ENCODE measurements at regions not wholly inside any gene's neighbourhood (a gene's known extent, or its start where the extent isn't known, plus 50 kb on each side); places are given as distances from the start of the nearest gene placed in this dataset.
"Not testable (repeated sequence)": the region's sequence is repeated elsewhere in the genome, so short reads cannot be mapped to it uniquely, and the experiment has no call there.

DNA sequence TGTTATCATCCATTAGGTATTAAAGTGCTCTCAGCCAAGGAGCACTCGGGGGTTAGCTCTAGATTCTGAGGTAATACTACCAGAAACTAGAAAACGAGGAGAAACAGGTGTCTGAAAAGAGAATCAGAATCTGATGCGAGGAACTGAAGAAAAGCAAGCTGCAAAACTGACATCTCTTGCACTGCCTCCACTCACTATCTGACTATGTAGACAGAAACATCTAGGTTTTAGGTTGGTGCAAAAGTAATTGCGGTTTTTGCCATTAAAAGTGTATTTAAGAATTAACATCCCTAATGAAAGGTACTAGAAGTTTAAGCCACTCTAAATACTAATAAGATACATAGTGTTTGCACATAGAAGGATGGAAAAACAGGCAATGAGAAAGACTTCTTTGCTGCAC lies 334.4 kb downstream of the GOLGA6L6 start:
- H3K27ac ChIP-seq = not testable (repeated sequence)

DNA sequence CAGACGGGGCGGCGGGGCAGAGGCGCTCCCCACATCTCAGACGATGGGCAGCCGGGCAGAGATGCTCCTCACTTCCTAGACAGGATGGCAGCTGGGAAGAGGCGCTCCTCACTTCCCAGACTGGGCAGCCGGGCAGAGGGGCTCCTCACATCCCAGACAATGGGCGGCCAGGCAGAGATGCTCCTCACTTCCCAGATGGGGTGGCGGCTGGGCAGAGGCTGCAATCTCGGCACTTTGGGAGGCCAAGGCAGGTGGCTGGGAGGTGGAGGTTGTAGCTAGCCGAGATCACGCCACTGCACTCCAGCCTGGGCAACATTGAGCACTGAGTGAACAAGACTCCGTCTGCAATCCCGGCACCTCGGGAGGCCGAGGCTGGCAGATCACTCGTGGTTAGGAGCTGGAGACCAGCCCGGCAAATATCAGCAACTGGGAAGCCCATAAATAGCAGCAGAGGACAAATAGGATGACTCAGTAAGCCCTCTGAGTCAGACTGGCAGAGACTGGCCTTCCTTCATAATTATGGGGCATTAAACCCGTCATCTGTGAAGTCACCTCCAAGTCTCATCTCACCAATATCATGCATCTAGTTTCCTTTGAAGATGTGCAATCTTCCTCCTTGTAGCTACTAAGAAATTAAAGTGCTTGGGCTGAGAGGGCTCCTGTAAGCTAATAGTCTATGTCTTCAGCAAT lies 337.3 kb downstream of the GOLGA6L6 start:
- H3K27ac ChIP-seq = not testable (repeated sequence)

DNA sequence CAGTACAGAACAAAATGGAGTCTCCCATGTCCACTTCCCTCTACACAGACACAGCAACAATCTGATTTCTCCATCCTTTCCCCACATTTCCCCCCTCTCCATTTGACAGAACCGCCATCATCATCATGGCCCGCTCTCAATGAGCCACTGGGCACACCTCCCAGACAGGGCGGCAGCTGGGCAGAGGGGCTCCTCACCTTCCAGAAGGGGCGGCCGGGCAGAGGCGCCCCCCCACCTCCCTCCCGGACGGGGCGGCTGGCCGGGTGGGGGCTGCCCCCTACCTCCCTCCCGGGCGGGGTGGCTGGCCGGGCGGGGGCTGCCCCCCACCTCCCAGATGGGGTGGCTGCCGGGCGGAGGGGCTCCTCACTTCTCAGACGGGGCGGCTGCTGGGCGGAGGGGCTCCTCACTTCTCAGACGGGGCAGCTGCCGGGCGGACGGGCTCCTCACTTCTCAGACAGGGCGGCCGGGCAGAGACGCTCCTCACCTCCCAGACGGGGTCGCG lies 337.9 kb downstream of the GOLGA6L6 start:
- H3K27ac ChIP-seq = not testable (repeated sequence)

DNA sequence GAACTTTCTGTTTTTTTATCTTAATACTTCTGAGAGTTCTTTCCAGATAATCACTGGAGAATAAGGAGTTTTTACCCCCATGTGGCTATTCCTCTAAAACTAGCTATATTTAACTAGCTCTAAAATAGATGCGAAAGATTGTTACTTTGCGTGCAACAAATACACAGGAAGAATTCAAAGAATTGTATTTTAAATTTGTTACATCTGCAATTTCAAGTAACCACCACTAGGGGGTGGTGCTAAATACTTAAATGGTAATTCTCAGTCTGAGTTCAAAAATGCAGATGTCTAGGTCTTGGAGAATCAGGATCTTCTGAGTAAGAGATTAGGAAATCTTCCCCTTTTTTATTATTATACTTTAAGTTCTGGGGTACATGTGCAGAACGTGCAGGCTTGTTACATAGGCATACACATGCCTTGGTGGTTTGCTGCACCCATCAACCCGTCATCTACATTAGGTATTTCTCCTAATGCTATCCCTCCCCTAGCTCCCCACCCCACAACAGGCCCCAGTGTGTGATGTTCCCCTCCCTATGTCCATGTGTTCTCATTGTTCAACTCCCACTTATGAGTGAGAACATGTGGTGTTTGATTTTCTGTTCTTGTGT lies 346.9 kb downstream of the GOLGA6L6 start:
- TF ChIP-seq, protein P1, sequence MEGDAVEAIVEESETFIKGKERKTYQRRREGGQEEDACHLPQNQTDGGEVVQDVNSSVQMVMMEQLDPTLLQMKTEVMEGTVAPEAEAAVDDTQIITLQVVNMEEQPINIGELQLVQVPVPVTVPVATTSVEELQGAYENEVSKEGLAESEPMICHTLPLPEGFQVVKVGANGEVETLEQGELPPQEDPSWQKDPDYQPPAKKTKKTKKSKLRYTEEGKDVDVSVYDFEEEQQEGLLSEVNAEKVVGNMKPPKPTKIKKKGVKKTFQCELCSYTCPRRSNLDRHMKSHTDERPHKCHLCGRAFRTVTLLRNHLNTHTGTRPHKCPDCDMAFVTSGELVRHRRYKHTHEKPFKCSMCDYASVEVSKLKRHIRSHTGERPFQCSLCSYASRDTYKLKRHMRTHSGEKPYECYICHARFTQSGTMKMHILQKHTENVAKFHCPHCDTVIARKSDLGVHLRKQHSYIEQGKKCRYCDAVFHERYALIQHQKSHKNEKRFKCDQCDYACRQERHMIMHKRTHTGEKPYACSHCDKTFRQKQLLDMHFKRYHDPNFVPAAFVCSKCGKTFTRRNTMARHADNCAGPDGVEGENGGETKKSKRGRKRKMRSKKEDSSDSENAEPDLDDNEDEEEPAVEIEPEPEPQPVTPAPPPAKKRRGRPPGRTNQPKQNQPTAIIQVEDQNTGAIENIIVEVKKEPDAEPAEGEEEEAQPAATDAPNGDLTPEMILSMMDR (IDR thresholded peaks at IDR 0.05) = peak; percentile 87
- not testable (repeated sequence) for H3K27ac ChIP-seq

DNA sequence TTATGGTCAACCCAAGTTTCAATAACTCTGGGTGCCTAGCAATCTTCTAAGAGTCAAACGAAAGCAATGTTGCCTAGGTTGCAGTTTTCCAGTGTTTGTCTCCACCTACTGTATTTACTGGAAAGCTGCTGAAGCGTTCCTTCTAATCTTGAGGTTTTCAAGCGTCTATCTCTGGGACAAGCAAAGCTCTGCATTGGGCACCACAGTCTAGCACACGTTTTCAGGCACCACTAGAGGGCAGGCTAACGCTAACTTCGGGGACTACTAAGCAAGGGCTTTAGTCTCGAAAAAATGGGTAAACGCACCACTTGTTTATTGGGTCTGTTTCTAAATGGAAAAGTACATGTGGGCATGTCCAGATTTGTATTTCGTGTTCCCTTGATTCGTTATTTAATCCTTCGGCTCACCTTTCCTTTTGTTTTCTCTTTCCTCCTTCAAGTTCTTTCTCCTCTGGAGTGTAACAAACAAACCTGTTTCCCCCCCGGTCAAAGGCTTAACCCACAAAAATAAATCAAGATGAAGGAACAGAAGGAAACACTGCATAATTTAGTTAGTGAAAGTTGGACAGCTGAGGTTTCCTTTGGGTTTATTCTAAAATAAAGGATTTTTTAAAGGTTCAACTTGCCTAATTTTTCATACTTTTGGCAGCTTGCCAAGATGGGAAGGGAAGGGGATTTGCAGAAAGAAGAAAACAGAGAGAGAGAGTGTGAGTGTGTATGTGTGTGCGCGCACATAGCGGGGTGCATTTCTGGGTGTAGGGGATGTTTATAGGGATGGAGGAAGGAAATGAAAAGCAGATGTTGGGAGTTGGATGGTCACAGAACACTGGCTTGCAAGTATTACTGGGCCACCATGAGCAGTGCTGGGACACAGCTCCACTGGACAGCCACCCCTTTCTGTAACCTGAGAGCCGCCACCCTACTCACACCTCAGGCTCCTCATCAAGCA lies 348.3 kb downstream of the GOLGA6L6 start:
- TF ChIP-seq, protein P1 (IDR thresholded peaks at IDR 0.05) = peak; percentile 95
- H3K27ac ChIP-seq = not testable (repeated sequence)

DNA sequence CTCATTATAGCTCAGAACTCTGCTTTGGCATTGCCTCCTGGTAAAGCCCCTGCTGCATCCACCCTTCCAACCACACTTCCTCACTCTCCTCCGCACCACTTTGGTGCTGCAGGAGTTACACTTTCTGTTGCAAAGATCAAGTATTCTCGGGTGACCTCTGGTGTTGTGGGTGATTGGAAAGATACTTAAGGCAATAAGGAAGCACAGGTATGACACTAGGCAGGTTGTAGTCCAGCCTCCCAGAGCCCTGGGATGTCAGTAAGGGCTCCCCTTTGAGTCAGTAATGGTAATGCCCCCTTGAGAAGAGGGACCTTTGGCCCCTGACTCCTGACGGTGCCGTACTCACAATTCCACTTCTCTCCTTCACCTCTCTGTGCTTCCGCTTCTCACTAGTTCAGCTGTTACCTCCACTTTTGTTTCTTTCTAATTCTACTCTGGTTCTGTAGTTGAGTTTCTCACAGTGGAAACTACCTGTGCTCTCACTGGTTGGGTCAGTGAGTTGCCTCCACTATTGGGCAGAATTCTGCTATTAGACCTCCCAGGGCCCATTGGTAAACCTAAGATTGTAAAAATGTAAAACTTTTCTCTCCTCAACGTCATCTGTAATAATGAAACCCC lies 350.0 kb downstream of the GOLGA6L6 start:
- H3K27ac ChIP-seq = not testable (repeated sequence)

DNA sequence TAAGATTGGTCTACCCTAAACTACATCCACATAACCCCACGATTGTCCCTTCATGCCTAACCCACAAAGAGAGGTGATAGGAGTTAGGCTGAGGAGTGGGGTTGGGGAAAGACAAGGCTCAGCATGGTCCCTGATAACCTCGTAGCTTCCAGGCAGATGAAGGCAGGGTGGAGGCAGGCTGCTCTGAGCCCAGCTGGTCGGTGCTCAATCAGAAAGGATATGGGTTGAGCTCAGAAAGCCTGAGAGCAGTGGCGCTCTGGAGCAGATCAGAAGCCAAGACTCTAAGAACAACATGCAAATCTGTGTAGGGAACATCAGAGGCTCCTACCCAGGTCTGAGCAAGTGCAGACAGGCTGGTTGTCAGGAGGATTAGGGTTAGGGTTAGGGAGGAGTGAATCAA lies 353.0 kb downstream of the GOLGA6L6 start:
- H3K27ac ChIP-seq = not testable (repeated sequence)

DNA sequence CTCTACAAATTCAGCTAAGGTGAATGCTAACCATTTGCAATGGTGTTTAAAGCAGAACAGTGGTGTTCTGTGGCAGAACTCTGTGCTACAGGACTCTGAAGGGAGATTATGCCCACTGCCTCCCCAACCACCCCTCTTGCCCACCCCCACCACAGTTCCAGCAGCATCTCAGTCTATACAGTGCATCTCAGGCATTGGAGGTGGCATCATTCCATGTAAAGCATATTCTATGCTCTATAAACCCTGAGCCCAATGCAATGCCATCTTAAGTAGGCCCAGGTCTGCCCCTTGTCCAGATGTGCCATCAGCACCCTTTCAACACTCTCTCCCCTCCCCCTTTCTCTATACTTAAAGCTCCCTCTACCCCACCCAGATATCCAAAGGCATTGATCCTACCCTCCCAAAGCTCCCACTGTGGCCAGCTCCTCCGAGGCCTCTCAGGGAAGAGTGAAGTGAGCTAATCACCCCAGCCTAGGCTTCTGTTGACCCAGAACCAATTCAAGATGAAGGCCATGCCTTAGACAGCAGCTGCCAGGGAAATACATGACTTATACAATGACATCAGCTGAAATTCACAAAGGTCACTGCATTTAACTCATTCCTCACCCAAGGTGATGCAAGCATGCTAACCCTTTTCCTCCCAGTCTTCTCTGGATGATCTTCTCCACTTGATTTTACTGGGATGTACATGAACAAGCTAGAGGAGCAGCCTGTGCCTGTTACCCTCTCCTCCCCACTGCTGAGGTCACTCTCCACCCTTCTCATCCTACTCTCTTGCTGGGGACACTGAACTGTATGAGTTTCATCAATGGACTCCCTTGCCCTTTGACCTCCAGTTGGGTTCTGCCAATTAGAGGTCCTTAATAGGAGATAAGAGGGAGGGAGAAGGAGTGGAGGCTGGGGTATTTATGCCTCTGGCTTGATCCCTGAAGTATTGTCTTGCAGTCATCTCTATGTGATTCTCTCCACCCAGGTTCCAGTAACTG lies 353.9 kb downstream of the GOLGA6L6 start:
- H3K27ac ChIP-seq = not testable (repeated sequence)

DNA sequence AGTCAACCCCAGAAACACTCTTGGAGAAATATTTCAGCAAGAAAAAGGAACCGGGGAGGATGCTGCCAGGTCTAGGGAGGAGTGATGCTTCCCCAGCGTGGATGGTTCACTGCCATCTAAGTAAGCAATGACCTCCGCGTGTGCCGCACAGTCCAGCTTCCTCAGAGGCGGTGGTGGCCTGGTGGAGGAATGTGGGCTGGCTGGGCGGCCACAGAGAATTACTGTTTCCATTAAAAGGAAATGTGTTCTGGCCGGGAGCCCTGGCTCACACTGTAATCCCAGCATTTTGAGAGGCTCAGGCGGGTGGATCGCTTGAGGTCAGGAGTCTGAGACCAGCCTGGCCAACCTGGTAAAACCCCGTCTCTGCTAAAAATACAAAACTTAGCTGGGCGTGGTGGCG lies 356.7 kb downstream of the GOLGA6L6 start:
- H3K27ac ChIP-seq = not testable (repeated sequence)

DNA sequence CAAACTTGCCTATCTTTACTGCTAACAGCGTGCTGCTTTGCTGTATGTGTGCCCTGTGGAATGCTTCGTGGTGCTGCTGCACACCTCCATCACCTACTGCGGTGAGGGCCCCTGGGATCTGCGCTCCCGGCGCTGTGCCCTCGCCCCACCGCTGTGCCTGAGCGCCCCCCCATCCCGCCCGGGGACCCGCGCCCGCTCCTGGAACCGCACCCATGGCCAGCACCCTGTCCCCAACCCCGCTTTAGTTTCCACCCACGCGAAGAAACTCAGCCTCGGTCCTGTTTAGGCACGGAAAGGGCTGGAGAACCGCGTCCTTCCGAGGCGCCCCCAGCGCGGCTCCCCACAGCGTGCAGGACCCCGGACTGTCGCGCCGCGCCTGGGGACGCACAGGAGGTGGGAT lies 373.4 kb downstream of the GOLGA6L6 start:
- H3K27ac ChIP-seq = not testable (repeated sequence)

DNA sequence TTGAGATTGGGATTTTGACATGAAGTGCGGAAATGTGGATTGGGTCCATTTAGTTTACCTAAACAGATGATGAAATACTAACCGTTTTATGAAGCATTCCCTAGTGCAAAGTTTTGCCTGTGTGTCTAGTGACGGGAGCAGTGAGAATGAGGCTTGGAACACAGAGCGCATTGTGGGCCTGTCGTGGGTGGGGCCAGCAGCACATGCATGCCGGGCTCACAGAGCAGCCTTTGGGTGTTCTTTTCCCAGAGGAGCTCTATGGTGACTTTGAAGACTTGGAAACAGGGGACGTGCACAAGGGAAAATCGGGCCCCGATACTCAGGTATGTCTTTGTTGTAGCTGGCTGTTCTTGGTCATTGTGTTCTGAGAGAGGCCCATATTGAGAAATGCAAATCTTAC lies 388.1 kb downstream of the GOLGA6L6 start:
- H3K27ac ChIP-seq = not testable (repeated sequence)

DNA sequence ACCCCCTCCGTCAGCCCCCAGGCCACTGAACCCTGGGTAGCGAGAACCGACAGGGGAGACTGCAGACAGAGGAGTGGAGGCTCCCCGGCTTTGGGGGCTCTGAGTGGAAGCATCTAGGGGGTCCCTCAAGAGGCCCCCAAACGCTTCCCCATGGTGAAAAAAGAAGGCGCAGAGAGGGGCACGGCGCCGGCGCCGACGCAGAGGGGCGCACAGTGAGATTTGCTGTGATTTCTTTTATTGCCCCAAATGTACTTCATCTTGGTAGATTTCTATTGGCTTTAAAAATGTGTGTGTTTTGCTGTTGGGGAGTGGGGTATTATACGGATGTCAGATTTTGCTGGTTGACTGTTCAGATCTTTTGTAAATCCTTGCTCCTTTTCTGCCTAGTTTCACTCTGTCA lies 392.9 kb downstream of the GOLGA6L6 start:
- H3K27ac ChIP-seq = not testable (repeated sequence)

DNA sequence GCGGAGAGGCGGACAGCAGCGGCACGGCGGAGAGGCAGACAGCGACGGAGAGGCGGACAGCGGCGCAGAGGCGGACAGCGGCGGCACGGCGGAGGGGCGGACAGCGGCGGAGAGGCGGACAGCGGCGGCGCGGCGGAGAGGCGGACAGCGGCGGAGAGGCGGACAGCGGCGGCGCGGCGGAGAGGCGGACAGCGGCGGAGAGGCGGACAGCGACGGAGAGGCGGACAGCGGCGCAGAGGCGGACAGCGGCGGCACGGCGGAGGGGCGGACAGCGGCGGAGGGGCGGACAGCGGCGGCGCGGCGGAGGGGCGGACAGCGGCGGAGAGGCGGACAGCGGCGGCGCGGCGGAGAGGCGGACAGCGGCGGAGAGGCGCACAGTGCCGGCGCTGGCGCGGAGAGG lies 393.6 kb downstream of the GOLGA6L6 start:
- H3K27ac ChIP-seq = not testable (repeated sequence)

DNA sequence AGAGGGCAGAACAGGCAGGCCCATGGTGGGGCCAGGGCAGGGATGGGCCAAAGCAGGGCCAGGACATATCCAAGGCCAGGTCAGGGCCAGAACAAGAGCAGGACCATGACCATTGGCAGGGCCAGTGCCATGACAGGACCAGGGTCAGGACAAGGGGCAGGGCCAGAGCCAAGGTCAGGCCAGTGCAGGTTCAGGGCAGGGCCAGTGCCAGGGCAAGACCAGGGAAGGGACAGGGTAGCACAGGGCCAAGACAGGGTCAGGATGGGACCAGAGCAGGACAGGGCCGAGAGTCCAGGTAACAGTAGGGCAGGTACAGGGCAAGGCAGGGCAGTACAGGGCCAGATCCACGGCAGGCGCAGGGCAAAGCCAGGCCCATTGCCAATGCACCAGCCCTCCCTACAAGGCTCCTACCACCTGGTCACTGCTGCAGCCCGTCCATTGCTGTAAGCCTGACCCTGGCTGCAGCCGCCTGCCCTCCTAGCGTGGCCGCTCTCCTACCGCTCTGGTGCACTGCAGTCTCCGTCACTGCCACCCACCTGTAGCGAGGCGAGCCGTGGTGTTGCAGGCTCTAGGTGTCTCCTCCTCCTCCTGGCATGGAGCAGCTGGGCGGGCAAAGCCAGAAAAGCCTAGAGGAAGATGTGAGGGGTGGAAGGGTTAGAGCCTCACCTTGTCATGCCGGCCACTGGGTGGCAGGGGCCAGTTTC lies 397.1 kb downstream of the GOLGA6L6 start:
- not testable (repeated sequence) for H3K27ac ChIP-seq

DNA sequence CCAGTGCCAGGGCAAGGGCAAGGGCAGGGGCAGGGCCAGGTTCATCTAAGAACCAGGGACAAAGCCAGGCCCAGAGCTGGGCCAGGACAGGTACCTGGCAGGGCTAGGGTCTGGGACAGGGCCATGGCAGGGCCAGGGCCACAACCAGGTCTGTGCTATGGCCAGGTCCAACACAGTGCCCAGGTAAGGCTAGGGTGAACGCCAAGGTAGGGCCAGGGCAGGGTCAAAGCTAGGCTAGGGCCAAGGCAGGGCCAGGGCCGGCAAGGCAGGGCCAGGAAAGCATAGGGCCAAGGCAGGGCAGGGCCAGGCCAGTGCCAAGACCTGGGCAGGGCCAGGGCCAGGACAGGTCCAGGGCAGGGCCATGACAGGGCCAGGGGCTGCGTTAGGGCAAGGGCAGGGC lies 398.7 kb downstream of the GOLGA6L6 start:
- not testable (repeated sequence) for H3K27ac ChIP-seq

DNA sequence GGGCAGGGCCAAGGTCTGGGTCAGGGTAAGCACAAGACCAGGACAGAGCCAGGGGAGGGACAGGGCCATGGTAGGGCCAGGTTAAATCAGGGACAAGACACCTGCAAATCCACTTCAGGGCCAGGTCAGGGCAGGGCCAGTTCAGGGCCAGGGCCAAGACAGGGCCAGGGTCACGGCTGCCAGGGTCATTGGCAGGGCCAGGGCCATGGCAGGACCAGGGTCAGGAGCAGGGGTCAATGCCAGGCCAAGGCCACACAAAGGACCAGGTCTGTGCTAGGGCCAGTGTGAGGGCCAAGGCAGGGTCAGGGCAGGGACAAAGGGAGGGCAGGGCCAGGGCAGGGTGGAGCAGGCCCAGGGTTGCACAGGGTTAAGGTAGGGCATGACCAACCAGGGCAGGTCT lies 399.2 kb downstream of the GOLGA6L6 start:
- not testable (repeated sequence) for H3K27ac ChIP-seq

DNA sequence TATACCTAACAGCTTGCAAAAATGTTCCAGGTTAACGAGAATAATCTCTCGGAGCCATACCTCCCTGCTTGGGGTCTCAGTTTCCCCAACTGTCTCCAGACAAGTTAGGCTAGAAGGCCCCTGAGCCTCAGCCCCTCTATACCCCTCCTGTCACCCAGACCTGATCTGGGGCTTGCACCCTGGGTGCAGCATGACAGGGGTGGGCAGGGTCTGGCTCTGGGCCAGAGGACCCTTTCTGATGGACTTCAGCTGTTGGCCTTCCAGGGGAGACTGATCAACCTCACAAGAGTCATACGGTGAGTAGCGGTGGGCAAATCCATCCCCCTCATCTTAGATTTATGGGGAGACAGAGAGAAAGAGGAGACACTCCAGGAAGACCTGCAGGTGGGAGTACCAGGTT lies 416.9 kb downstream of the GOLGA6L6 start:
- not testable (repeated sequence) for H3K27ac ChIP-seq

Measured in 22Rv1 (cell line).